IMR-90 (cell line): ENCODE measurements at regions not wholly inside any gene's neighbourhood (a gene's known extent, or its start where the extent isn't known, plus 50 kb on each side); places are given as distances from the start of the nearest gene placed in this dataset.

Experiments used
- ATAC-seq: fragments of 200-7000 bp; cut with Tn5 transposase; 2 replicates; pipeline ENCODE4 v1.9.1; 2020; ENCODE audit warnings: low read depth, mild to moderate bottlenecking, moderate library complexity
- BruUV-seq: library from RNA; stranded (reverse); fragments of 400-500 nt; replicated peaks from 2 replicates; lab custom pipeline; 2021; lab: Mats Ljungman, UMichigan
- CTCF ChIA-PET: fragments of 300-600 bp; formaldehyde crosslinking; extraction: SDS; loops from one replicate; lab custom pipeline; 2021; ENCODE audit warnings: antibody characterized with exemption; lab: Yijun Ruan, JAX
- POLR2A ChIA-PET: fragments of 300-600 bp; sonication (Branson Sonifier 250); formaldehyde crosslinking; loops from one replicate; lab custom pipeline; 2022; ENCODE audit warnings: antibody characterized with exemption; ENCODE audit not compliant: unreplicated experiment; lab: Charles Lee
- DNase-seq: peaks from one replicate; pipeline ENCODE4 v3.0.0; 2013
- H2AFZ ChIP-seq: replicated peaks from 2 replicates; pipeline ENCODE3; 2013; ENCODE audit warnings: low read length, mild to moderate bottlenecking; ENCODE audit not compliant: poor library complexity
- H2AK5ac ChIP-seq: 2 replicates; pipeline ENCODE4 v1.6.1; 2013; ENCODE audit warnings: low read depth, low read length, inconsistent platforms
- H2AK9ac ChIP-seq: replicated peaks from 2 replicates; pipeline ENCODE3; 2013; ENCODE audit warnings: mild to moderate bottlenecking, low read depth, low read length, moderate library complexity; ENCODE audit not compliant: poor library complexity
- H2BK120ac ChIP-seq: 2 replicates; pipeline ENCODE4 v1.6.1; 2013; ENCODE audit warnings: low read depth, low read length, inconsistent platforms
- H2BK15ac ChIP-seq: 3 replicates; pipeline ENCODE4 v1.6.1; 2013; ENCODE audit warnings: low read depth, low read length, inconsistent platforms
- H2BK20ac ChIP-seq: 2 replicates; pipeline ENCODE4 v1.6.1; 2013; ENCODE audit warnings: low read depth, mild to moderate bottlenecking, inconsistent platforms, low read length, moderate library complexity
- H2BK5ac ChIP-seq: 2 replicates; pipeline ENCODE4 v1.6.1; 2013; ENCODE audit warnings: mild to moderate bottlenecking, low read depth, low read length, inconsistent platforms; ENCODE audit not compliant: poor library complexity, severe bottlenecking
- H3K14ac ChIP-seq: replicated peaks from 2 replicates; pipeline ENCODE4 v1.6.1; 2013; ENCODE audit warnings: low read depth, low read length, inconsistent platforms
- H3K18ac ChIP-seq: 2 replicates; pipeline ENCODE4 v1.6.1; 2013; ENCODE audit warnings: low read depth, low read length, control low read depth
- H3K23ac ChIP-seq: 2 replicates; pipeline ENCODE4 v1.6.1; 2013; ENCODE audit warnings: low read depth, low read length, inconsistent platforms
- H3K27ac ChIP-seq: 2 replicates; pipeline ENCODE4 v1.5.1; 2013; ENCODE audit warnings: mild to moderate bottlenecking, control low read depth, low read length; ENCODE audit not compliant: insufficient read depth
- H3K27me3 ChIP-seq: 2 replicates; pipeline ENCODE4 v1.6.1; 2013; ENCODE audit warnings: low read length; ENCODE audit not compliant: control insufficient read depth, insufficient read depth
- H3K36me3 ChIP-seq: 2 replicates; pipeline ENCODE4 v1.6.1; 2013; ENCODE audit warnings: low read length, mixed read lengths; ENCODE audit not compliant: control insufficient read depth, insufficient read depth
- H3K4ac ChIP-seq: 2 replicates; pipeline ENCODE4 v1.6.1; 2013; ENCODE audit warnings: low read depth, low read length, inconsistent platforms
- H3K4me1 ChIP-seq: 2 replicates; pipeline ENCODE4 v1.6.1; 2013; ENCODE audit warnings: low read length, mixed read lengths; ENCODE audit not compliant: control insufficient read depth, insufficient read depth
- H3K4me2 ChIP-seq: 2 replicates; pipeline ENCODE4 v1.6.1; 2013; ENCODE audit warnings: low read depth, mild to moderate bottlenecking, control low read depth, low read length, moderate library complexity
- H3K4me3 ChIP-seq: 2 replicates; pipeline ENCODE4 v1.5.1; 2013; ENCODE audit warnings: low read depth, mild to moderate bottlenecking, control low read depth, low read length, moderate library complexity; ENCODE audit not compliant: insufficient read depth
- H3K56ac ChIP-seq: 2 replicates; pipeline ENCODE4 v1.6.1; 2013; ENCODE audit warnings: low read length, inconsistent platforms; ENCODE audit not compliant: insufficient read depth; ENCODE audit errors: extremely low read depth
- H3K79me1 ChIP-seq, 2 experiments: 2 replicates each; pipeline ENCODE4 v1.6.1; 2013; ENCODE audit warnings: low read length in 2 of 2, inconsistent platforms in 1 of 2, low read depth in 1 of 2
- H3K9ac ChIP-seq: 2 replicates; pipeline ENCODE4 v1.6.1; 2013; ENCODE audit warnings: low read depth, low read length, control low read depth
- H3K9me1 ChIP-seq: 2 replicates; pipeline ENCODE4 v1.6.1; 2013; ENCODE audit warnings: low read length, inconsistent platforms; ENCODE audit not compliant: insufficient read depth
- H3K9me3 ChIP-seq: 2 replicates; pipeline ENCODE4 v1.6.1; 2013; ENCODE audit warnings: low read length; ENCODE audit not compliant: control insufficient read depth, insufficient read depth
- H4K20me1 ChIP-seq: 2 replicates; pipeline ENCODE4 v1.6.1; 2013; ENCODE audit warnings: low read length, inconsistent platforms; ENCODE audit not compliant: insufficient read depth
- H4K5ac ChIP-seq: 2 replicates; pipeline ENCODE4 v1.6.1; 2013; ENCODE audit warnings: mild to moderate bottlenecking, low read depth, low read length, control low read depth
- H4K8ac ChIP-seq, 2 experiments: 2 replicates each; pipeline ENCODE4 v1.6.1; 2013; ENCODE audit warnings: low read depth in 2 of 2, low read length in 2 of 2, control low read depth in 1 of 2, inconsistent platforms in 1 of 2
- H4K91ac ChIP-seq: 2 replicates; pipeline ENCODE4 v1.6.1; 2013; ENCODE audit warnings: low read depth, low read length, inconsistent platforms; ENCODE audit not compliant: insufficient read depth
- BHLHE40 ChIP-seq: fragments of 150-350 bp; IDR thresholded peaks from 2 replicates; pipeline ENCODE4 v1.6.1; 2016; ENCODE audit warnings: mild to moderate bottlenecking, low read depth, low read length
- CEBPB ChIP-seq: IDR thresholded peaks from 2 replicates; pipeline ENCODE4 v1.6.1; 2012; ENCODE audit warnings: low read depth, low read length, improper control_type of control experiment
- CHD1 ChIP-seq: IDR thresholded peaks from 2 replicates; pipeline ENCODE4 v1.6.1; 2012; ENCODE audit warnings: low read depth, low read length, improper control_type of control experiment
- CTCF ChIP-seq: conservative IDR thresholded peaks from 2 replicates; pipeline ENCODE4 v1.5.1; 2012; ENCODE audit warnings: mild to moderate bottlenecking, low read depth, low read length, improper control_type of control experiment
- ELK1 ChIP-seq: fragments of 150-350 bp; IDR thresholded peaks from 2 replicates; pipeline ENCODE4 v1.6.1; 2016; ENCODE audit warnings: low read depth, mild to moderate bottlenecking, low read length, moderate library complexity, borderline replicate concordance
- FOS ChIP-seq: fragments of 150-350 bp; IDR thresholded peaks from 2 replicates; pipeline ENCODE4 v1.6.1; 2016; ENCODE audit warnings: low read depth, low read length
- MAFK ChIP-seq: IDR thresholded peaks from 2 replicates; pipeline ENCODE4 v1.6.1; 2012; ENCODE audit warnings: low read depth, low read length, improper control_type of control experiment
- MAZ ChIP-seq: IDR thresholded peaks from 2 replicates; pipeline ENCODE4 v1.6.1; 2012; ENCODE audit warnings: low read depth, mild to moderate bottlenecking, low read length, improper control_type of control experiment, moderate library complexity, borderline replicate concordance
- MXI1 ChIP-seq: IDR thresholded peaks from 2 replicates; pipeline ENCODE4 v1.6.1; 2012; ENCODE audit warnings: low read depth, mild to moderate bottlenecking, low read length, moderate library complexity, borderline replicate concordance
- NFE2L2 ChIP-seq: fragments of 150-350 bp; IDR thresholded peaks from 2 replicates; pipeline ENCODE4 v1.6.1; 2016; ENCODE audit warnings: low read depth, mild to moderate bottlenecking, low read length
- POLR2A ChIP-seq: IDR thresholded peaks from 2 replicates; pipeline ENCODE4 v1.6.1; 2012; ENCODE audit warnings: mild to moderate bottlenecking, low read depth, low read length
- RAD21 ChIP-seq: IDR thresholded peaks from 2 replicates; pipeline ENCODE4 v1.6.1; 2012; ENCODE audit warnings: low read length, improper control_type of control experiment
- RCOR1 ChIP-seq: IDR thresholded peaks from 2 replicates; pipeline ENCODE4 v1.6.1; 2012; ENCODE audit warnings: mild to moderate bottlenecking, low read length, improper control_type of control experiment; ENCODE audit not compliant: insufficient replicate concordance
- RFX5 ChIP-seq: IDR thresholded peaks from 2 replicates; pipeline ENCODE4 v1.8.0; 2012; ENCODE audit warnings: low read depth, mild to moderate bottlenecking, low read length, moderate library complexity
- SMC3 ChIP-seq: fragments of 150-350 bp; IDR thresholded peaks from 2 replicates; pipeline ENCODE4 v1.6.1; 2016; ENCODE audit warnings: low read depth, mild to moderate bottlenecking, antibody characterized with exemption, low read length, moderate library complexity
- WGBS, 2 experiments: methylation state at CpG; one replicate each; pipeline versions ENCODE4 v1.1.5 to v1.1.7; 2013; ENCODE audit warnings: missing lambda C conversion rate in 2 of 2; ENCODE audit not compliant: insufficient read length in 1 of 2; ENCODE audit errors: extremely low coverage in 2 of 2; 5-methylcytosine and 5-hydroxymethylcytosine counted together
- dilution Hi-C: fragments of 300-500 bp; cut with HindIII; formaldehyde crosslinking; loops from one replicate; pipeline ENCODE4 v1.14.3; 2018; ENCODE audit warnings: low sequenced_read_pairs; ENCODE audit not compliant: unreplicated experiment
- in situ Hi-C: fragments of 300-500 bp; cut with MboI; formaldehyde crosslinking; loops from 3 replicates; pipeline ENCODE4 v1.14.3; 2019; ENCODE audit warnings: low sequenced_read_pairs, inconsistent platforms, mixed read lengths
- intact Hi-C: fragments of 100-400 bp; cut with micrococcal nuclease; formaldehyde crosslinking; loops from 2 replicates; pipeline ENCODE4 v1.10.0; 2022
- TF ChIP-seq, protein P1 (sequence below): fragments of 150-350 bp; IDR thresholded peaks from 2 replicates; pipeline ENCODE4 v1.6.1; 2017; ENCODE audit warnings: mild to moderate bottlenecking, antibody characterized with exemption, low read length, low read depth

- no peak overlapping the region for H4K91ac ChIP-seq
- no peak overlapping the region for H4K8ac ChIP-seq
- no peak overlapping the region for H3K9ac ChIP-seq
- dilution Hi-C loops (no loop called here), in situ Hi-C loops (no loop called here), intact Hi-C loops (no loop called here)
- no peak overlapping the region for H3K4me3 ChIP-seq
- H3K56ac ChIP-seq: no peak overlapping the region
- H2AK5ac ChIP-seq: no peak overlapping the region
- H2AK9ac ChIP-seq: no peak overlapping the region
- BruUV-seq: no TSS peak
- H3K23ac ChIP-seq: no peak overlapping the region
- no peak overlapping the region for H2BK20ac ChIP-seq
- H2BK120ac ChIP-seq: no peak overlapping the region
- no peak for ATAC-seq
- ChIA-PET POLR2A (no interaction called here), CTCF (interaction anchor here (1.2 kb wide), 1 partner anchor 14 kb away, joined by 3 read pairs; no protein-coding TSS in a partner anchor)
- no peaks in the 10 kb centered on the region for H3K9me3 ChIP-seq
- no peak overlapping the region for H3K14ac ChIP-seq
- H4K20me1 ChIP-seq: no peaks in the 10 kb centered on the region
- H3K4ac ChIP-seq: no peak overlapping the region
- H2BK5ac ChIP-seq: no peak overlapping the region
- H3K4me2 ChIP-seq: no peak overlapping the region
- H3K27ac ChIP-seq: no peak overlapping the region
- H3K79me1 ChIP-seq: no peaks in the 10 kb centered on the region
- TF ChIP-seq SMC3: no peak
- TF ChIP-seq CHD1: no peak
- TF ChIP-seq NFE2L2: no peak
- TF ChIP-seq POLR2A: no peak
- no peak for TF ChIP-seq FOS
- TF ChIP-seq RFX5: no peak
- no peak for TF ChIP-seq CEBPB
- no peak for TF ChIP-seq ELK1
- no peak for TF ChIP-seq BHLHE40
- no peak for TF ChIP-seq RAD21
- TF ChIP-seq MXI1: no peak
- TF ChIP-seq MAZ: no peak
- TF ChIP-seq MAFK: no peak
- TF ChIP-seq, protein P1, sequence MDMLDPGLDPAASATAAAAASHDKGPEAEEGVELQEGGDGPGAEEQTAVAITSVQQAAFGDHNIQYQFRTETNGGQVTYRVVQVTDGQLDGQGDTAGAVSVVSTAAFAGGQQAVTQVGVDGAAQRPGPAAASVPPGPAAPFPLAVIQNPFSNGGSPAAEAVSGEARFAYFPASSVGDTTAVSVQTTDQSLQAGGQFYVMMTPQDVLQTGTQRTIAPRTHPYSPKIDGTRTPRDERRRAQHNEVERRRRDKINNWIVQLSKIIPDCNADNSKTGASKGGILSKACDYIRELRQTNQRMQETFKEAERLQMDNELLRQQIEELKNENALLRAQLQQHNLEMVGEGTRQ: no peak
- no peak for TF ChIP-seq CTCF
- TF ChIP-seq RCOR1: no peak
- no peak for DNase-seq
- H3K36me3 ChIP-seq: no peaks in the 10 kb centered on the region
- no peak overlapping the region for H2BK15ac ChIP-seq
- H3K9me1 ChIP-seq: no peaks in the 10 kb centered on the region
- H3K18ac ChIP-seq: no peak overlapping the region
- WGBS, 2 experiments: no CpG with 5 or more reads among the region's 2 CpGs
- H3K4me1 ChIP-seq: no peaks in the 10 kb centered on the region
- peaks cover 10% of the 10 kb centered on the region for H3K27me3 ChIP-seq
- no peak overlapping the region for H4K5ac ChIP-seq
- H2AFZ ChIP-seq: no peak overlapping the region
Measured at GRCh38 chr2:47704287-47704686, 78.7 kb upstream of the MSH6 start.
